ENCODE measurements at regions not wholly inside any gene's neighbourhood (a gene's known extent, or its start where the extent isn't known, plus 50 kb on each side); places are given as distances from the start of the nearest gene placed in this dataset.

DNA sequence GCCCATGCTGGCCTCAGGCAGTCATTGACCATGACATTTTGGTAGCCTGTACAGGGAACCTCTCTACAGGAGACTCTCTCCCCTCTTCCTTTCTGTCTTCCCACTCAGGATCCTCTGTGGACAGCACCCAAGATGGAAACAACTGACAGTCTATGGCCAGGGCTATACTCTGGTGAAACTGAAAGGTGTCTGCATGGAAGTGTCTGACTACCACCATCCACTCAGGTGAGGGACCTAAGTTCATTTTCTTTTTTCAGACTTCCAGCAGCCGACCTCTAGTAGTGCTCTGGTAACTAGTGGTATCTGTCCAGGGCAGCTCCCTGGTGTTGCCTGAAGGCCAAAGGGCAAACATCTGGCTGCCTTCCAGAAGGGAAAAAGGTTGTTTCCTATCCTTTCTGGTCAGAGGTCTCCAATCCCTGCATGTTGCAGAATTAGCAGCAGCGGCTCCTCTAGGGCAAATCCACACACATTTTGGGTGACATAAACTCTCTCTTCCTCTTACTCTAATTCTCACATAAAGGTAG lies 804.5 kb downstream of the C4orf33 start:
- TF ChIP-seq, protein P1, sequence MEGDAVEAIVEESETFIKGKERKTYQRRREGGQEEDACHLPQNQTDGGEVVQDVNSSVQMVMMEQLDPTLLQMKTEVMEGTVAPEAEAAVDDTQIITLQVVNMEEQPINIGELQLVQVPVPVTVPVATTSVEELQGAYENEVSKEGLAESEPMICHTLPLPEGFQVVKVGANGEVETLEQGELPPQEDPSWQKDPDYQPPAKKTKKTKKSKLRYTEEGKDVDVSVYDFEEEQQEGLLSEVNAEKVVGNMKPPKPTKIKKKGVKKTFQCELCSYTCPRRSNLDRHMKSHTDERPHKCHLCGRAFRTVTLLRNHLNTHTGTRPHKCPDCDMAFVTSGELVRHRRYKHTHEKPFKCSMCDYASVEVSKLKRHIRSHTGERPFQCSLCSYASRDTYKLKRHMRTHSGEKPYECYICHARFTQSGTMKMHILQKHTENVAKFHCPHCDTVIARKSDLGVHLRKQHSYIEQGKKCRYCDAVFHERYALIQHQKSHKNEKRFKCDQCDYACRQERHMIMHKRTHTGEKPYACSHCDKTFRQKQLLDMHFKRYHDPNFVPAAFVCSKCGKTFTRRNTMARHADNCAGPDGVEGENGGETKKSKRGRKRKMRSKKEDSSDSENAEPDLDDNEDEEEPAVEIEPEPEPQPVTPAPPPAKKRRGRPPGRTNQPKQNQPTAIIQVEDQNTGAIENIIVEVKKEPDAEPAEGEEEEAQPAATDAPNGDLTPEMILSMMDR (IDR thresholded peaks at IDR 0.05; ENCODE audit: poor library complexity): no peak
- no peak for TF ChIP-seq EZH2 (IDR thresholded peaks at IDR 0.05; ENCODE audit: borderline replicate concordance)

Data from hepatocyte (in vitro differentiated cells).